Astrocyte of the spinal cord (primary cell): ENCODE measurements at regions not wholly inside any gene's neighbourhood (a gene's known extent, or its start where the extent isn't known, plus 50 kb on each side); places are given as distances from the start of the nearest gene placed in this dataset.

Source experiments
- DNase-seq: peaks from one replicate; pipeline ENCODE4 v3.0.0; 2011; ENCODE audit warnings: low read depth, low spot score
- H3K4me3 ChIP-seq: 2 replicates; pipeline ENCODE4 v1.5.1; 2011; ENCODE audit warnings: low read depth, mild to moderate bottlenecking, low read length, moderate library complexity
- CTCF ChIP-seq: IDR thresholded peaks from 2 replicates; pipeline ENCODE4 v1.5.1; 2012; ENCODE audit warnings: low read depth, mild to moderate bottlenecking, low read length, inconsistent platforms
- in situ Hi-C: cut with HindIII; loops from 2 replicates; pipeline ENCODE4 v1.10.0; 2017; ENCODE audit warnings: low sequenced_read_pairs

DNA sequence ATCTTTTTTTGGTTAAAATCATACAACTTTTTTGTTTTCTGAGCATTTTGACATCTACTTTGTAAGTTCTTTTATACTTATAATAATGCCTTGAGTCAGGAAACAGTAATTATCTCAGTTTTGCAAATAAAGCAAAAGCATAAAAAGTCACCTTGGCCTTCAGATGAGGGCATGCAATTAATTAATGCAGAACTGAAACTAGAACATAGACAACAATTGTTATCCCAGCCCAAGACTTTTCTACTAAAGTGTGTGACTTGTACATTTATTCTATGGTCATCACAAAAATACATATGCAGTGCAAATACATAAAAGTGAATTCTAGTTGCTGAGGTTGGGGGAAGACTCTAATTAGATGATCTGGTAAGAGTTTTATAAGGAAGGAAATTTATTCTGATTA, 179.9 kb downstream of the ST8SIA4 start:
- no peak for DNase-seq
- TF ChIP-seq CTCF = no peak
- no peak overlapping the region for H3K4me3 ChIP-seq
- in situ Hi-C loops = no loop called here

DNA sequence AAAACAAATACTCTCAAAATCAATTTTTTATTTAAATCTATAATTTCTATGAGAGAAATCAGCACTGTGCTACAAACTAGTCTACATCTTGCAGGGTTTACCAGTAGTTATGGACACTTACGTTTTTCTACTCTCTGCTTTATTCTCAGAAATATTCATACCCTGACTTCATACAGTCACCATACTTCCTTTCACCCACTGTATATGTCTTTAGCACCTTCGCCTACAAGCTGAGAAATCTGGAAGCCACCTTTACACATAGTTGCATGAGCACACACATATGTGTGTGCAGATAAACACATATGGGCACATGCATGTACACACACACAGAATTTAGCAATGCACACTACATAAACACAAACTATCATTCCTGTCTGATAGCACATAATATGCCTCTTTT, 177.0 kb downstream of the ST8SIA4 start:
- no peak for DNase-seq
- in situ Hi-C loops = no loop called here
- TF ChIP-seq CTCF = no peak

DNA sequence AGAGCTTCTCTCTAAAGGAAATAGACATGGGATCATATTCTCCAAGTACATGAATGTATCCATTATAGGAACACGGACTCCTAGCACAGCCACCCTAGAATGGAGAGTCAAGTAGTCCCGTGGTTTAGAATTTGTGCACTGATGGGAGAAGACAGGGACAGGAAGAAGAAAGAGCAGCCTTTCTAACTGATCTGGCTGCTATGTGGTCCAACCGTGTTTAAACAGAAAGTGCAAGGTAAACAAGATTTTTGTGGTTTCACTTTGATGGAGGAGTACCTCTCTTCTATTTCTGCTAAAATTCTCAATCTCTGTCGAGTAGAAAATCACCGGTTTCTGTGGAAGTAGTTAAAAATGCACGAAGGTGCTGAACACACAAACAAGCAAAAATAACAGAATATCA, 171.3 kb downstream of the ST8SIA4 start:
- no peak for TF ChIP-seq CTCF
- H3K4me3 ChIP-seq = no peak overlapping the region
- DNase-seq = peak; percentile 4
- in situ Hi-C loops = no loop called here

More for the DNA sequence above, 177.0 kb downstream of the ST8SIA4 start:
- no peak overlapping the region for H3K4me3 ChIP-seq

- DNase-seq = no peak
- no peak for TF ChIP-seq CTCF
- no peak overlapping the region for H3K4me3 ChIP-seq
- in situ Hi-C loops = no loop called here
Observed at GRCh38 chr5:100746730-100747129, 156.4 kb downstream of the ST8SIA4 start.

GRCh38 chr5:100749771-100750284, 153.3 kb downstream of the ST8SIA4 start:
- in situ Hi-C loops = no loop called here
- no peak for DNase-seq
- no peak for TF ChIP-seq CTCF
- H3K4me3 ChIP-seq = no peak overlapping the region

- no peak overlapping the region for H3K4me3 ChIP-seq
- no peak for TF ChIP-seq CTCF
- no peak for DNase-seq
- in situ Hi-C loops = no loop called here
Observed at GRCh38 chr5:100755435-100755834, 147.6 kb downstream of the ST8SIA4 start.
